SK-N-SH treated with all-trans-retinoic acid at 6 μM for 48 hours (cell line): ENCODE measurements at regions not wholly inside any gene's neighbourhood (a gene's known extent, or its start where the extent isn't known, plus 50 kb on each side); places are given as distances from the start of the nearest gene placed in this dataset.

ENCODE experiments used
- ATAC-seq: fragments of 200-7000 bp; cut with Tn5 transposase; 3 replicates; pipeline ENCODE4 v1.9.1; 2020; ENCODE audit warnings: mild to moderate bottlenecking, moderate library complexity
- ARNTL ChIP-seq: fragments of 450-650 bp; formaldehyde crosslinking; IDR thresholded peaks from 2 replicates; pipeline ENCODE4 v1.5.0; 2020; ENCODE audit warnings: low read depth, mild to moderate bottlenecking, moderate library complexity, borderline replicate concordance
- BACH2 ChIP-seq: fragments of 250-450 bp; sonication (Bioruptor Pico); IDR thresholded peaks from 2 replicates; pipeline ENCODE4 v1.9.0; 2021; ENCODE audit warnings: mild to moderate bottlenecking, borderline replicate concordance
- CSDC2 ChIP-seq: fragments of 250-450 bp; sonication (Bioruptor Pico); IDR thresholded peaks from 2 replicates; pipeline ENCODE4 v1.5.0; 2020; ENCODE audit warnings: mild to moderate bottlenecking, moderate library complexity
- ESRRG ChIP-seq: fragments of 250-450 bp; sonication (Bioruptor Pico); IDR thresholded peaks from 2 replicates; pipeline ENCODE4 v1.6.1; 2021; ENCODE audit warnings: mild to moderate bottlenecking
- GLIS3 ChIP-seq: fragments of 250-450 bp; sonication (Bioruptor Pico); IDR thresholded peaks from 2 replicates; pipeline ENCODE4 v1.5.0; 2020; ENCODE audit warnings: mild to moderate bottlenecking, moderate library complexity
- ISL1 ChIP-seq: fragments of 250-450 bp; sonication (Bioruptor Pico); IDR thresholded peaks from 2 replicates; pipeline ENCODE4 v2.1.2; 2022; ENCODE audit warnings: mild to moderate bottlenecking, moderate library complexity
- OSR1 ChIP-seq: fragments of 250-450 bp; sonication (Bioruptor Pico); IDR thresholded peaks from 2 replicates; pipeline ENCODE4 v1.8.0; 2022; ENCODE audit warnings: moderate library complexity, mild to moderate bottlenecking, inconsistent platforms
- PPARA ChIP-seq: fragments of 250-450 bp; sonication (Bioruptor Pico); IDR thresholded peaks from 2 replicates; pipeline ENCODE4 v1.5.0; 2020; ENCODE audit warnings: mild to moderate bottlenecking, borderline replicate concordance
- RARB ChIP-seq: fragments of 250-450 bp; sonication (Bioruptor Pico); IDR thresholded peaks from 2 replicates; pipeline ENCODE4 v1.8.0; 2021; ENCODE audit warnings: mild to moderate bottlenecking, moderate library complexity
- TCF4 ChIP-seq: fragments of 250-450 bp; sonication (Bioruptor Pico); IDR thresholded peaks from 2 replicates; pipeline ENCODE4 v1.8.0; 2021; ENCODE audit warnings: mild to moderate bottlenecking, moderate library complexity, borderline replicate concordance
- TOX ChIP-seq: fragments of 250-450 bp; sonication (Bioruptor Pico); IDR thresholded peaks from 2 replicates; pipeline ENCODE4 v1.8.0; 2021; ENCODE audit warnings: mild to moderate bottlenecking, moderate library complexity, borderline replicate concordance
- ZC3H10 ChIP-seq: fragments of 250-450 bp; sonication (Bioruptor Pico); IDR thresholded peaks from 2 replicates; pipeline ENCODE4 v1.5.1; 2021; ENCODE audit warnings: mild to moderate bottlenecking, moderate library complexity
- ZFP3 ChIP-seq: fragments of 250-450 bp; sonication (Bioruptor Pico); IDR thresholded peaks from 2 replicates; pipeline ENCODE4 v1.5.0; 2020; ENCODE audit warnings: mild to moderate bottlenecking, moderate library complexity
- ZFP30 ChIP-seq: fragments of 450-650 bp; formaldehyde crosslinking; IDR thresholded peaks from 2 replicates; pipeline ENCODE4 v1.5.0; 2022; ENCODE audit warnings: mild to moderate bottlenecking, moderate library complexity
- ZNF565 ChIP-seq: fragments of 450-650 bp; formaldehyde crosslinking; conservative IDR thresholded peaks from 2 replicates; pipeline ENCODE4 v1.5.0; 2020; ENCODE audit warnings: low read depth, mild to moderate bottlenecking, moderate library complexity
- ZNF70 ChIP-seq: fragments of 450-650 bp; formaldehyde crosslinking; IDR thresholded peaks from 2 replicates; pipeline ENCODE4 v1.5.0; 2020; ENCODE audit warnings: mild to moderate bottlenecking, moderate library complexity
- ZNF8 ChIP-seq: fragments of 450-650 bp; formaldehyde crosslinking; IDR thresholded peaks from 2 replicates; pipeline ENCODE4 v1.5.0; 2020; ENCODE audit warnings: mild to moderate bottlenecking, moderate library complexity
- TF ChIP-seq, protein P1 (sequence below): fragments of 250-450 bp; sonication (Bioruptor Pico); IDR thresholded peaks from 2 replicates; pipeline ENCODE4 v1.5.1; 2020; ENCODE audit warnings: low read depth, mild to moderate bottlenecking, moderate library complexity
- TF ChIP-seq, protein P2 (sequence below): fragments of 250-450 bp; sonication (Bioruptor Pico); IDR thresholded peaks from 2 replicates; pipeline ENCODE4 v1.8.0; 2021; ENCODE audit warnings: low read depth, mild to moderate bottlenecking, moderate library complexity, borderline replicate concordance
- TF ChIP-seq, protein P3 (sequence below): fragments of 250-450 bp; sonication (Bioruptor Pico); IDR thresholded peaks from 2 replicates; pipeline ENCODE4 v1.5.0; 2020; ENCODE audit warnings: mild to moderate bottlenecking, moderate library complexity
- TF ChIP-seq, protein P4 (sequence below): fragments of 250-450 bp; sonication (Bioruptor Pico); IDR thresholded peaks from 2 replicates; pipeline ENCODE4 v1.8.0; 2020; ENCODE audit warnings: mild to moderate bottlenecking, moderate library complexity, borderline replicate concordance
- TF ChIP-seq, protein P5 (sequence below): fragments of 250-450 bp; sonication (Bioruptor Pico); IDR thresholded peaks from 2 replicates; pipeline ENCODE4 v1.5.1; 2021; ENCODE audit warnings: mild to moderate bottlenecking, moderate library complexity

DNA sequence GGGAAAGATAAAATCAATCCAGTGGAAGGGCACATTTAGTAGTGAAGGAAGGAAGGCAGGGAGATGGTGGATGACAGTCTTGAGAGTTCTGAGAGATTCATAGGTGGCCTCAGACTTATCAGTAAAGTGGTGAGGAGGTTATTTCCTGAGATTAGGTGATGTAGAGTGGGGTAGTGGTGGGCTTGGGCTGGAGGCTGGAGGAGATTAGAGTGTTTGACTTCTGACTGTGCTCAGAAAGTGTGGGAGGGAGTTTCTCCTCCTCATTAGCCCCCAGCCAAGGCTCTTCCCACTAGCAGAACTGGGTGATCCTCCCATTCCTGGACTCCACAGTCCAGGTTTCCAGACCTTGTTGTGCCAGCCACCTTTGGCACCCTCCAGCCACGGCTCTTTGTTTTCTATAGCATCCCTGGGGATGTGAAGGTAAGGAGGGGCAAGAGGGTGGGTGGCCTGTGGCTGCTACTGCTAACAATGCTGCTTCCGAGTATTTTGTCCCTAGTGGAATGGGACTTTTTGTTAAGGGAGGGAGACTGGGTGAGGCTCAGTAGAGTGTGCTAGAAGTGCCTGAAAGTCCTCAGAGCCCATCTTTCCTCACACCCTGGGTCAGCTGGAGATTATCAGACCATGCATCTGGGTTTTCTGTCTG, 94.4 kb downstream of the ADRB2 start:
- TF ChIP-seq ZNF565 (CRISPR knock-in tag) (no peak), PPARA (CRISPR knock-in tag) (no peak), OSR1 (CRISPR knock-in tag) (no peak), BACH2 (CRISPR knock-in tag) (no peak), ZC3H10 (CRISPR knock-in tag) (no peak), TCF4 (CRISPR knock-in tag) (no peak), ESRRG (no peak), ZFP30 (CRISPR knock-in tag) (no peak), ZNF8 (no peak)
- ATAC-seq, result no peak

DNA sequence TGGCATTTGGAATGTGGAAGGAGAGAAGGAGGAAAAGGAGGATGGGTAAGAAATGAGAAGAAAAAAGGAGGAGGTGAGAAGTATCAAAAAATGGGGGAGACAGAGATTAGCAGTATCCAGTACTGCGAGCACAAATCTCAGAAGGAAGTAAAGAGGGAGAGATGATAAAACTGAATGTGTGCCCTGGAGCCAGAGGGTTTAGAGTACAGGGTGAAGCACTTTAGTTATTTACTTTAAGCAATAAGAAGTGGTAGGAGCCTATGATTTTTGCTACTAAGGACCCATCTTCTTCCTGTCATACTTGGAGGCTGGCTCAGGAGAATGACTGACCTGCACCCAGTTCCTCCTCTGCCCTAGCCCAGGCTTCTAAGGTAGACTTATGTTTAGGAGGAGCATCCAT, 94.9 kb downstream of the ADRB2 start:
- ATAC-seq, result no peak

More for the DNA sequence above, 94.9 kb downstream of the ADRB2 start:
- TF ChIP-seq CSDC2 (CRISPR knock-in tag) (no peak), ISL1 (CRISPR knock-in tag) (no peak), ZNF70 (no peak), ZFP3 (CRISPR knock-in tag) (no peak), ESRRG (no peak), GLIS3 (CRISPR knock-in tag) (no peak), ZC3H10 (CRISPR knock-in tag) (no peak), ZFP30 (CRISPR knock-in tag) (no peak), ZNF8 (no peak), ARNTL (CRISPR knock-in tag) (no peak), OSR1 (CRISPR knock-in tag) (no peak), TOX (CRISPR knock-in tag) (no peak), BACH2 (CRISPR knock-in tag) (no peak), RARB (CRISPR knock-in tag) (no peak)
- TF ChIP-seq, protein P1, sequence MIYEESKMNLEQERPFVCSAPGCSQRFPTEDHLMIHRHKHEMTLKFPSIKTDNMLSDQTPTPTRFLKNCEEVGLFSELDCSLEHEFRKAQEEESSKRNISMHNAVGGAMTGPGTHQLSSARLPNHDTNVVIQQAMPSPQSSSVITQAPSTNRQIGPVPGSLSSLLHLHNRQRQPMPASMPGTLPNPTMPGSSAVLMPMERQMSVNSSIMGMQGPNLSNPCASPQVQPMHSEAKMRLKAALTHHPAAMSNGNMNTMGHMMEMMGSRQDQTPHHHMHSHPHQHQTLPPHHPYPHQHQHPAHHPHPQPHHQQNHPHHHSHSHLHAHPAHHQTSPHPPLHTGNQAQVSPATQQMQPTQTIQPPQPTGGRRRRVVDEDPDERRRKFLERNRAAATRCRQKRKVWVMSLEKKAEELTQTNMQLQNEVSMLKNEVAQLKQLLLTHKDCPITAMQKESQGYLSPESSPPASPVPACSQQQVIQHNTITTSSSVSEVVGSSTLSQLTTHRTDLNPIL (CRISPR knock-in tag), result no peak
- TF ChIP-seq, protein P2, sequence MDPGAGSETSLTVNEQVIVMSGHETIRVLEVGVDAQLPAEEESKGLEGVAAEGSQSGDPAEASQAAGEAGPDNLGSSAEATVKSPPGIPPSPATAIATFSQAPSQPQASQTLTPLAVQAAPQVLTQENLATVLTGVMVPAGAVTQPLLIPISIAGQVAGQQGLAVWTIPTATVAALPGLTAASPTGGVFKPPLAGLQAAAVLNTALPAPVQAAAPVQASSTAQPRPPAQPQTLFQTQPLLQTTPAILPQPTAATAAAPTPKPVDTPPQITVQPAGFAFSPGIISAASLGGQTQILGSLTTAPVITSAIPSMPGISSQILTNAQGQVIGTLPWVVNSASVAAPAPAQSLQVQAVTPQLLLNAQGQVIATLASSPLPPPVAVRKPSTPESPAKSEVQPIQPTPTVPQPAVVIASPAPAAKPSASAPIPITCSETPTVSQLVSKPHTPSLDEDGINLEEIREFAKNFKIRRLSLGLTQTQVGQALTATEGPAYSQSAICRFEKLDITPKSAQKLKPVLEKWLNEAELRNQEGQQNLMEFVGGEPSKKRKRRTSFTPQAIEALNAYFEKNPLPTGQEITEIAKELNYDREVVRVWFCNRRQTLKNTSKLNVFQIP (CRISPR knock-in tag), result no peak
- TF ChIP-seq, protein P3, sequence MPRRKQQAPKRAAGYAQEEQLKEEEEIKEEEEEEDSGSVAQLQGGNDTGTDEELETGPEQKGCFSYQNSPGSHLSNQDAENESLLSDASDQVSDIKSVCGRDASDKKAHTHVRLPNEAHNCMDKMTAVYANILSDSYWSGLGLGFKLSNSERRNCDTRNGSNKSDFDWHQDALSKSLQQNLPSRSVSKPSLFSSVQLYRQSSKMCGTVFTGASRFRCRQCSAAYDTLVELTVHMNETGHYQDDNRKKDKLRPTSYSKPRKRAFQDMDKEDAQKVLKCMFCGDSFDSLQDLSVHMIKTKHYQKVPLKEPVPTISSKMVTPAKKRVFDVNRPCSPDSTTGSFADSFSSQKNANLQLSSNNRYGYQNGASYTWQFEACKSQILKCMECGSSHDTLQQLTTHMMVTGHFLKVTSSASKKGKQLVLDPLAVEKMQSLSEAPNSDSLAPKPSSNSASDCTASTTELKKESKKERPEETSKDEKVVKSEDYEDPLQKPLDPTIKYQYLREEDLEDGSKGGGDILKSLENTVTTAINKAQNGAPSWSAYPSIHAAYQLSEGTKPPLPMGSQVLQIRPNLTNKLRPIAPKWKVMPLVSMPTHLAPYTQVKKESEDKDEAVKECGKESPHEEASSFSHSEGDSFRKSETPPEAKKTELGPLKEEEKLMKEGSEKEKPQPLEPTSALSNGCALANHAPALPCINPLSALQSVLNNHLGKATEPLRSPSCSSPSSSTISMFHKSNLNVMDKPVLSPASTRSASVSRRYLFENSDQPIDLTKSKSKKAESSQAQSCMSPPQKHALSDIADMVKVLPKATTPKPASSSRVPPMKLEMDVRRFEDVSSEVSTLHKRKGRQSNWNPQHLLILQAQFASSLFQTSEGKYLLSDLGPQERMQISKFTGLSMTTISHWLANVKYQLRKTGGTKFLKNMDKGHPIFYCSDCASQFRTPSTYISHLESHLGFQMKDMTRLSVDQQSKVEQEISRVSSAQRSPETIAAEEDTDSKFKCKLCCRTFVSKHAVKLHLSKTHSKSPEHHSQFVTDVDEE (CRISPR knock-in tag), result no peak
- TF ChIP-seq, protein P4, sequence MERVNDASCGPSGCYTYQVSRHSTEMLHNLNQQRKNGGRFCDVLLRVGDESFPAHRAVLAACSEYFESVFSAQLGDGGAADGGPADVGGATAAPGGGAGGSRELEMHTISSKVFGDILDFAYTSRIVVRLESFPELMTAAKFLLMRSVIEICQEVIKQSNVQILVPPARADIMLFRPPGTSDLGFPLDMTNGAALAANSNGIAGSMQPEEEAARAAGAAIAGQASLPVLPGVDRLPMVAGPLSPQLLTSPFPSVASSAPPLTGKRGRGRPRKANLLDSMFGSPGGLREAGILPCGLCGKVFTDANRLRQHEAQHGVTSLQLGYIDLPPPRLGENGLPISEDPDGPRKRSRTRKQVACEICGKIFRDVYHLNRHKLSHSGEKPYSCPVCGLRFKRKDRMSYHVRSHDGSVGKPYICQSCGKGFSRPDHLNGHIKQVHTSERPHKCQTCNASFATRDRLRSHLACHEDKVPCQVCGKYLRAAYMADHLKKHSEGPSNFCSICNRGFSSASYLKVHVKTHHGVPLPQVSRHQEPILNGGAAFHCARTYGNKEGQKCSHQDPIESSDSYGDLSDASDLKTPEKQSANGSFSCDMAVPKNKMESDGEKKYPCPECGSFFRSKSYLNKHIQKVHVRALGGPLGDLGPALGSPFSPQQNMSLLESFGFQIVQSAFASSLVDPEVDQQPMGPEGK (CRISPR knock-in tag), result no peak
- TF ChIP-seq, protein P5, sequence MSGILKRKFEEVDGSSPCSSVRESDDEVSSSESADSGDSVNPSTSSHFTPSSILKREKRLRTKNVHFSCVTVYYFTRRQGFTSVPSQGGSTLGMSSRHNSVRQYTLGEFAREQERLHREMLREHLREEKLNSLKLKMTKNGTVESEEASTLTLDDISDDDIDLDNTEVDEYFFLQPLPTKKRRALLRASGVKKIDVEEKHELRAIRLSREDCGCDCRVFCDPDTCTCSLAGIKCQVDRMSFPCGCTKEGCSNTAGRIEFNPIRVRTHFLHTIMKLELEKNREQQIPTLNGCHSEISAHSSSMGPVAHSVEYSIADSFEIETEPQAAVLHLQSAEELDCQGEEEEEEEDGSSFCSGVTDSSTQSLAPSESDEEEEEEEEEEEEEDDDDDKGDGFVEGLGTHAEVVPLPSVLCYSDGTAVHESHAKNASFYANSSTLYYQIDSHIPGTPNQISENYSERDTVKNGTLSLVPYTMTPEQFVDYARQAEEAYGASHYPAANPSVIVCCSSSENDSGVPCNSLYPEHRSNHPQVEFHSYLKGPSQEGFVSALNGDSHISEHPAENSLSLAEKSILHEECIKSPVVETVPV (CRISPR knock-in tag), result no peak
